SK-N-MC (cell line): ENCODE measurements at regions not wholly inside any gene's neighbourhood (a gene's known extent, or its start where the extent isn't known, plus 50 kb on each side); places are given as distances from the start of the nearest gene placed in this dataset.

Experiments
- DNase-seq: peaks from one replicate; pipeline ENCODE4 v3.0.0-alpha.2; 2011; ENCODE audit warnings: low read depth, low spot score
- H3K27ac ChIP-seq: fragments of 200-600 bp; sonication (generic); 2 replicates; pipeline ENCODE4 v1.5.1; 2016; ENCODE audit warnings: mixed run types
- H3K36me3 ChIP-seq: fragments of 200-600 bp; sonication (generic); 2 replicates; pipeline ENCODE4 v1.6.1; 2017; ENCODE audit warnings: antibody characterized with exemption, low read length, mixed read lengths; ENCODE audit not compliant: insufficient read depth
- H3K4me3 ChIP-seq: fragments of 200-600 bp; sonication (generic); 2 replicates; pipeline ENCODE4 v1.5.1; 2016
- H3K9ac ChIP-seq: fragments of 200-600 bp; sonication (generic); 2 replicates; pipeline ENCODE4 v1.8.0; 2017; ENCODE audit warnings: mixed run types, mixed read lengths; ENCODE audit not compliant: insufficient read length
- H3K9me3 ChIP-seq: fragments of 200-600 bp; sonication (generic); 2 replicates; pipeline ENCODE4 v1.6.1; 2017; ENCODE audit warnings: low read depth, mild to moderate bottlenecking, antibody characterized with exemption, low read length, moderate library complexity, mixed read lengths
- EZH2 ChIP-seq: fragments of 200-600 bp; sonication (generic); IDR thresholded peaks from one replicate; pipeline ENCODE4 v1.6.1; 2017; ENCODE audit warnings: antibody characterized with exemption
- FOXP2 ChIP-seq: optimal IDR thresholded peaks from 2 replicates; pipeline ENCODE3; 2011; ENCODE audit warnings: mild to moderate bottlenecking, moderate library complexity; ENCODE audit not compliant: insufficient read depth; ENCODE audit errors: extremely low read length, control extremely low read depth
- POLR2AphosphoS5 ChIP-seq: IDR thresholded peaks from 2 replicates; pipeline ENCODE4 v1.6.1; 2012; ENCODE audit warnings: mild to moderate bottlenecking, low read depth, low read length, borderline replicate concordance

- TF ChIP-seq EZH2 (no peak), POLR2AphosphoS5 (no peak), FOXP2 (no peak)
- no peak for DNase-seq
- no peak overlapping the region for H3K27ac ChIP-seq
- H3K9me3 ChIP-seq, result no peaks in the 10 kb centered on the region
- H3K4me3 ChIP-seq, result no peak overlapping the region
- H3K36me3 ChIP-seq, result no peaks in the 10 kb centered on the region
- H3K9ac ChIP-seq, result no peak overlapping the region
Observed at GRCh38 chr2:226077841-226078240, 678.3 kb downstream of the NYAP2 start.

GRCh38 chr2:226077031-226077430 lies 677.5 kb downstream of the NYAP2 start:
- Histone ChIP-seq H3K4me3 (no peak overlapping the region), H3K9me3 (no peaks in the 10 kb centered on the region), H3K9ac (no peak overlapping the region), H3K27ac (no peak overlapping the region), H3K36me3 (no peaks in the 10 kb centered on the region)
- DNase-seq, result peak; percentile 24
- TF ChIP-seq POLR2AphosphoS5, result no peak; the same call in 1 of the 2 replicates
- TF ChIP-seq FOXP2, result peak; percentile 42

GRCh38 chr2:226076529-226076928 lies 677.0 kb downstream of the NYAP2 start:
- H3K4me3 ChIP-seq, result no peak overlapping the region
- H3K9me3 ChIP-seq, result no peaks in the 10 kb centered on the region
- H3K27ac ChIP-seq, result no peak overlapping the region
- H3K9ac ChIP-seq, result no peak overlapping the region
- no peaks in the 10 kb centered on the region for H3K36me3 ChIP-seq
- no peak for DNase-seq
- TF ChIP-seq EZH2, result no peak
- TF ChIP-seq POLR2AphosphoS5, result no peak
- TF ChIP-seq FOXP2, result no peak

- no peaks in the 10 kb centered on the region for H3K9me3 ChIP-seq
- H3K27ac ChIP-seq, result no peak overlapping the region
- TF ChIP-seq POLR2AphosphoS5 (no peak), EZH2 (no peak), FOXP2 (no peak)
- H3K4me3 ChIP-seq, result no peak overlapping the region
- H3K9ac ChIP-seq, result no peak overlapping the region
- H3K36me3 ChIP-seq, result no peaks in the 10 kb centered on the region
- DNase-seq, result no peak
Observed at GRCh38 chr2:226074391-226074790, 674.9 kb downstream of the NYAP2 start.

GRCh38 chr2:226073496-226074160 lies 674.1 kb downstream of the NYAP2 start:
- no peak for TF ChIP-seq POLR2AphosphoS5
- no peak for TF ChIP-seq EZH2
- no peak for TF ChIP-seq FOXP2
- no peak overlapping the region for H3K27ac ChIP-seq
- H3K9ac ChIP-seq, result no peak overlapping the region

GRCh38 chr2:226066873-226067272 lies 667.4 kb downstream of the NYAP2 start:
- H3K4me3 ChIP-seq, result no peak overlapping the region
- TF ChIP-seq FOXP2 (no peak), POLR2AphosphoS5 (no peak), EZH2 (no peak)
- DNase-seq, result no peak
- no peak overlapping the region for H3K27ac ChIP-seq
- no peaks in the 10 kb centered on the region for H3K36me3 ChIP-seq
- no peak overlapping the region for H3K9ac ChIP-seq
- no peaks in the 10 kb centered on the region for H3K9me3 ChIP-seq

More at GRCh38 chr2:226073496-226074160, 674.1 kb downstream of the NYAP2 start:
- H3K4me3 ChIP-seq, result no peak overlapping the region
- DNase-seq, result no peak
- H3K36me3 ChIP-seq, result no peaks in the 10 kb centered on the region
- no peaks in the 10 kb centered on the region for H3K9me3 ChIP-seq

- no peak overlapping the region for H3K9ac ChIP-seq
- no peak overlapping the region for H3K4me3 ChIP-seq
- TF ChIP-seq EZH2 (no peak), FOXP2 (no peak), POLR2AphosphoS5 (no peak)
- no peaks in the 10 kb centered on the region for H3K36me3 ChIP-seq
- no peaks in the 10 kb centered on the region for H3K9me3 ChIP-seq
- no peak for DNase-seq
- H3K27ac ChIP-seq, result no peak overlapping the region
Observed at GRCh38 chr2:226066391-226066790, 666.9 kb downstream of the NYAP2 start.

- Histone ChIP-seq H3K27ac (no peak overlapping the region), H3K4me3 (no peak overlapping the region), H3K36me3 (no peaks in the 10 kb centered on the region), H3K9me3 (no peaks in the 10 kb centered on the region), H3K9ac (no peak overlapping the region)
- no peak for DNase-seq
- TF ChIP-seq EZH2, result no peak
- TF ChIP-seq POLR2AphosphoS5, result no peak
Observed at GRCh38 chr2:226064932-226065570, 665.5 kb downstream of the NYAP2 start.

- Histone ChIP-seq H3K27ac (no peak overlapping the region), H3K4me3 (no peak overlapping the region), H3K9me3 (no peaks in the 10 kb centered on the region), H3K9ac (no peak overlapping the region), H3K36me3 (no peaks in the 10 kb centered on the region)
- no peak for DNase-seq
- TF ChIP-seq FOXP2, result no peak
- TF ChIP-seq POLR2AphosphoS5, result no peak
- no peak for TF ChIP-seq EZH2
Observed at GRCh38 chr2:226063704-226064440, 664.4 kb downstream of the NYAP2 start.
